GM18508 (cell line): ENCODE measurements at regions not wholly inside any gene's neighbourhood (a gene's known extent, or its start where the extent isn't known, plus 50 kb on each side); places are given as distances from the start of the nearest gene placed in this dataset.

Experiments
- ATAC-seq: cut with Tn5 transposase; IDR thresholded peaks from one replicate; pipeline ENCODE4 v1.9.1; 2021; ENCODE audit warnings: moderate number of reproducible peaks; ENCODE audit not compliant: insufficient read depth, unreplicated experiment

- no peak for ATAC-seq
Observed at GRCh38 chr9:1722404-1722803, 292.7 kb upstream of the SMARCA2 start.

GRCh38 chr9:1723522-1724015 is 291.6 kb upstream of the SMARCA2 start:
- ATAC-seq = no peak

DNA sequence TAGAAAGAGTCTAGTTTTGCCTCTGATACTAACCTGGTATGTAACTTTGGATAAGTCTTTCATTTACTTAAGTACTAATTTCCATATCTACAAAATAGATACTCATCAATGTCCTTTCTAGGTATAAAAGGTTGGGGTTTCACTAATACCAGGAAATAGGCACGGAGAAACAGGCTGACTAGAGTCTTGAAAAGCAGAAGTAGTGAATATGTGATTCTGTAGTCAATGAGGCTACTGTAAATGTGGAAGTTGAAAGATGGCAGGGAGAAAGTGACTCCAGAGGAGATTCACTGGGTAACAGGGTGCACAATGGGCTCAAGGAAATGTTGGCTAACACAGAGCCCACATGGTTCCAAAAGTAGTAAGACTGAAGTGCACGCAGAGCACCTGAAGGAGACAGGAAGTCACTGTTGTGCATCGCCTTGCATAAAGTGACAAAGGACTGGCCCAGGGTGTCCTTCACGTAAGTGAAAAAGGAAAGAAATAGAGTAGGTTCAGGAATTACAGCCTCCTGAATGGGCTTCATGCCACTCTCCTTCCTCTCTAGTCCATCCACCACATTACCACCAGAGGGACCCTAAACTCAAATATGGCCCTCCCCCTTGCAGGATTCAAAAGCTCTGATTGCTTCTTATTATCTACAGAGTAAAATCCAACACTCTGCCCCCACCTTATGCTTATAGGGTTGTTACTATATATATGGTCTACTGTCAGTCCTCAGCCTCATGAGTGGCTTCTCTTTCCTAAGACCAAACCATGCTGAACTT is 288.0 kb upstream of the SMARCA2 start:
- no peak for ATAC-seq

DNA sequence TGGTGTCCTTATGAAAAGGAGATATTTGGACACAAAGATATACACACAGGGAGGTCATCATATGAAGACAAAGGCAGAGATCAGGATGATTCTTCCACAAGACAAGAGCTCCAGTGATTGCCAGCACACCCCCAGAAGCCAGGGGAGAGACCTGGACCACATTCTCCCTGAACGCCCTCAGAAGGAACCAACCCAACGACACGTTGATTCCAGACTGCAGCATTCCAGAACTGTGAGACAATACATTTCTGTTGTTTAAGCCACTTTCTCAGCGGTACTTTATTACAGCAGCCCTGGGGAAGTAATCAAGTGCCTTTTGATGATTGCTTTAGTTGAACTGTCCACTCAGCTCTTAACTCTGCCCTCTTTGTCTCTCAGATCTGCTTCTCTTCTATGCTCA is 285.5 kb upstream of the SMARCA2 start:
- ATAC-seq = no peak

DNA sequence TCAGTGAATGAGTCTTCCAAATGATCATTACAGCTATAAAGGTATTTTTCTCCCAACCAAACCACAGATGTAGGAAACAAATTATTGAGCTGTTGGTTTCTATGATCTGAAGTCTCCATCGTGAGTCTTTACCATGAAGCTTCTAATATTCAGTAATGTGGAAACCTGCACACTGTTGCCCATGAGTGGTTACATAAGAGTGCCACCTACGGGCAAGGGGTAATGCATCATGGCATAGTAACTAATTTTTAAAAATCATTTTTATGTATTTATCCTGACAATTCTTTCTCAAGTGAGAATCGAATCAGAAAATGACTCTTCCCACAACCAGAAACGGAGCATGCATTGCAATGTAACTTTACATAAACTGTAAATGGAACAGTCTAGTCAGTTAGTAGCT is 282.5 kb upstream of the SMARCA2 start:
- no peak for ATAC-seq

DNA sequence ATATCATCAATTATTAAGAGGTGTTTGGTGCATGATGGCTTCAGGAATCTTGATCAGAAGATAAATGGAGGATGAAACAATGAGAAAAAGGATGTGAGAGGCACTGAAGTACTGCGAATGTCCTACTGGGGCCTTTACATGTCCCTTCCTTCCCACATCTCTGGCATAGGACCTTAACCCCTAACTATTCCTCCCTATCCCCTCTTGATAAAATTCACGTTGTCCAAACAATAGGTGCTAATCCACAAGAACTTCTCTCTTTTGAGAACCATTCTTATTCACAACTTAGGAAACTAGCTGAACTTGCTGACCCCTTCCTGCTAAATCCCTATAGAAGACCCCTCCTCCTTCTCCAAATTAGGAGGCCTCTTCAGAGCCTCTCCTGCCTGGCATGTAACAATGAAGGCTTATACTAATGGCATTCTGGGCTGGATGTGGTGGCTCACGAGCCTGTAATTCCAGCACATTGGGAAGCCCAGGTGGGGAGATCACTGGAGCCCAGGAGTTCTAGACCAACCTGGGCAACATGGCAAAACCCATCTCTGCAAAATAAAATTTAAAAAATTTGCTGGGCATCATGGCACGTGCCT is 276.5 kb upstream of the SMARCA2 start:
- ATAC-seq = no peak

DNA sequence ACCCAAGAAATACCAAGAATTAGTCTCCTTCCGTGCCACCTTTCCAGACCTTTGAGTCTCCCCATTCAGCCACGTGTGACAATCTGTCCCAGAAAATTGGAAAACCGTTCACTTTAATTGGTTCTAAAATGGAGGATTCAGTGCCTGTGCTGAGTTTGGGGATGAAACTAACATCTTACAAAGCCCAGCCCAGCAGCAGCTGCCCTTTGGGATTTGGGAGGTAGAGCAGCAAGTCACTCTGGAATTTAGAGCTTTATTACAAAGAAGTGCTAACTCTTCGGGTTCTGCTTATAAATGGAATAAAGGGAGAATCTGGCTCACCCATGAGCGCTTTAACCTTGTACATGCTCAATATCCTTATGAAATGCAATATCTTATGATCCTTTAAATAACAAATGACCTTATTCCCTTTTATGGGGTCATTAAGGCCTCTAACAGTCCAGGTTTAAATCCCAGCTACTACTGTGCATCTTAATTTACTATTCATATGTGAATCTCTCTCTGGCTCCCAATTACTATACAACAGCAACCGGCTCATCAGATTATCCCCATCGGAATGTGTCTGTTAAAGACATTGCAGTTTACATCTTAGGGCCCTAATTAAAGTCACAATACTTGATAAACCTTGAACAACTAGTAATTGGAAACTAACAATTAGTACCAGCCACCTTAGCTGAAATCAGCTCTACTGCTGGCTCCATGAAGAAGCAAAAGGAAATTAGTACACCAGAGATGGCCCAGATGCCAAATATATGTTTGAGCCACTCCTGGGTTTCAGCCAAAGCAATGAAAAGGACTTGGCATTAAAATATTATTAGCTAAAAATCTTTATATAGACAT is 271.8 kb upstream of the SMARCA2 start:
- no peak for ATAC-seq

- ATAC-seq = no peak
Observed at GRCh38 chr9:1745980-1746379, 269.2 kb upstream of the SMARCA2 start.

DNA sequence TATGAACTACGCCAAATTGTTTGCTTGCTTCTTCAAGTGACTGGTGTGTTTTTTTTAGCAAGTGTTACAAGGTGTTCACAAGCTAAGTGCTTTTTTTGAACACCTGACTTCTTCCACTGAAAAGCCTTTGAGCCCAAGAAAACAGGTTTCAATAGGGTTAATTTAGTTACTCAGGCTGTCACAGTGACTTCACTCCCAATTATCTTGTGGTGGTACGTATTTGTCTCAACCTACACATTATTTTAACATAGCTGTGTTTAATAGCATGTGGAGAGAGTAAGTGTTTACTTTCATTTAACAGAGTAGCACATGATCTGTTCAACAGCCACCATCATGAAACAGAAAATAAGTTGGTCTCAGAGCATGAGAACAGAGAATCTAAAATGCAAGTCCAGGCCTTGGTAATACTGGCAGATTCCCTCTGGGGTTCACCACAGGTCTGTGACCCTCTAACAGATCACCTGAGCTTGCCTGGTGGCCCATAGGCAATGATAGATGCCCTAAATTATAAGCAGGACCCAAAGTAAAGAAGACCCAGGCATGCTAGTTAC is 267.7 kb upstream of the SMARCA2 start:
- no peak for ATAC-seq

DNA sequence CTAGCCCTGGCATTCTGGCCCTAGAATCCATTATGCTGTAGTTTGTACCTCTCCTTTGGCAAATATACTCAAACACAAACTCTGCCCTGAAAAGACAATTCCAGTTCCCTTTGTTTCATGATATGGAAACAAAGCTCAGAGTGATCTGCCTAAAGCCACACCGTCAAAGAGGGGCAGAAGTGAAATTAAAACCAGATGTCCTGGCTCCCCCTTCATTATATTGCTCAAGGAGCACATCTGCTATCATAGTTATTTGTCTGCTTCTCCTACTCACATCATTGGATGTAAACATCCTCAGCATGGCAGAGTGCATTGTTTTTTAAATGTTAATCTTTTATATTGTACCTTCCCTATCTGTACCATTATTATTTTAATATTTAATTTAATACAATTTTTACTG is 266.7 kb upstream of the SMARCA2 start:
- no peak for ATAC-seq

DNA sequence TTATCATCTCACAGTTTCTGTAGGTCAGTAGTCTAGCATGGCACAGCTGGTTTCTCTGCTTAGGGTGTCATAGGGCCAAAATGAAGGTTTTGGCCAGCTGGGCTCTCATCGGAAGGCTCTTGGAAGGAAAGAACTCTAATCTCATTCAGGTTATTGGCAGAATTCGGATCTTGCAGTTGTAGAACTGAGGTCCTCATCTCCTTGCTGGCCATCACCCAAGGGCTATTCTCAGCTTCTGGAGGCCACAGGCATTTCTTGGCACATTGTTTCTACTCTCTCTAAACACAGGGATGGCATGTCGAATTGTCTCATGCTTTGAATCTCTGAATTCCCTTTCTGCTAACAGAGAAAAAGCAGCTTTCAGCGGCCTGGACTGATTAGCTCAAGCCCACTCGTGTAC is 258.0 kb upstream of the SMARCA2 start:
- no peak for ATAC-seq

- ATAC-seq = no peak
Observed at GRCh38 chr9:1759009-1759408, 256.1 kb upstream of the SMARCA2 start.

DNA sequence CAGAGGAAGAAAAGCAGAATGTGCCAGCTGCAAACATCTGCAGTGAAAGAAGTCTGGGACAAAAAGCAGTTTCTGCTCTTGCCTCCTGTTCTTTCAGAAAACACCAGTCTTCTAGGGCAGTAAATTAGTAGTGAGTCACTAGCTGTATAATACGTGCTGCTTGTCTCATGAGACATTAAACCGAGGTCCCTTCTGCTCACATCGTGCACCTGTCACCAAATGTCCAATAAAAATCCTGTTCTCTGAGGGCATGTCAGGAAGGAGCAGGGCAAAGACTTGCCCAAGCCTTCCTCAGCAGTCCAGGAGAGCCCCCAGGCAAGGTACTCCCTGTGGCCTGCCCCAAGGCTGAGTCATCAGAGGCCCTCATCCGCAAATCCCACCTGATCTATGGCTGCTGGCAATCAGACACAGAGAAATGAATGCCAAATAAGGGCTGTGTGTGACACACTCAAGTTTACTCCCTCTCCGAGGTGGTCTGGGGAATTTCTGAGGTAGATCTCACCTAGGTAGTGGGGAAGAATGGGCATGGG is 255.3 kb upstream of the SMARCA2 start:
- no peak for ATAC-seq

DNA sequence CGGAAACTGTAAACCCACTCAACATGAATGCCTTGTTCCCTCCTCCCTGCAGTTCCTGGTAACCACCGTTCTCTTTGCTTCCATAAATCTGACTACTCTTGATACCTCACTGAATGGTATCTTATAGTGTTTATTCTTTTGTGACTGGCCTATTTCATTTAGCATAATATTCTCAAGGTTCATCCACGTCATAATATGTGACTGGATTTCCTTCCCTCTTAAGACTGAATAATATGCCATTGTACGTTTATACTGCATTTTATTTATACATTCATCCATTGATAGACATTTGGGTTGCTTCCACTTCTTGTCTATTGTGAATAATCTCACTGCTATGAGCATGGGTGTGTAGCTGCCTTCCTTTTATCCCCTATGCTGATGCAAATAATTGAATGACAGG is 253.3 kb upstream of the SMARCA2 start:
- no peak for ATAC-seq

DNA sequence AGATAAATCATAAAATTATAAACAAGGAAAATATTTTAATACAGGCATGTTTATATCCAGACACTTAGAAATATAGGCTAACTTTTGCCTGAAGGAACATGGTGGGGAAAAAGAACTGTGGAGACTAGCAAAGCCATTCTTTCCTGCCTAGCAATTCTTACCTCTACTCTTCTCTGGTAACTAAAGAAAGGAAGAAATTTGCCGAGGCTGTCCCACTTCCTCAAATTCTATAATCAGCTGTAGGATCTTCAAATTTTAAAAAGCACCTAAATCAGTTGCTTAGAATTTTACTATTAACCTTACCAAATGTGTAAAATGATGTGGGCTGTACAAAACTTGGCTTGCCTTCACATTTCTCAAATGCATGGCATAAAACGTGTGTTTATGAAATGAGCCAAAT is 249.1 kb upstream of the SMARCA2 start:
- ATAC-seq = no peak

DNA sequence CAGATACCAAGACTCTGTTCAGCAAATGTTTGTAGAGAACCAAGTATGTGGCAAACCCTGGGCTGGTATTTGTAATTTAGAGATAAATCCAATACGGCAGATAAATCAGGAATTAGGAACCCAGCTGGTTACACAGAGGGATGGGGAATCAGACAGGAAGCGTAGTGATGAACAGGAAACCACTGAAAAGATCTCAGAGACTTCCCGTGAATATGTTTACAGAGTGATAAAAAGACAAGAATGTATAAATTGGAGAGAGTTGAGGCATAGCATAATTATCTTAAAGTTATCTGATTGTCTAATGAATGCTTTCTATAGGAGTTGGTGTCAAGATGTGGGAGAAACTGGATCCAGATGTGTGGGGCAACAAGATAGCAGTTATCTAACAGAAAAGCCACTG is 246.6 kb upstream of the SMARCA2 start:
- ATAC-seq = no peak

GRCh38 chr9:1771094-1771789 is 243.9 kb upstream of the SMARCA2 start:
- ATAC-seq = no peak

DNA sequence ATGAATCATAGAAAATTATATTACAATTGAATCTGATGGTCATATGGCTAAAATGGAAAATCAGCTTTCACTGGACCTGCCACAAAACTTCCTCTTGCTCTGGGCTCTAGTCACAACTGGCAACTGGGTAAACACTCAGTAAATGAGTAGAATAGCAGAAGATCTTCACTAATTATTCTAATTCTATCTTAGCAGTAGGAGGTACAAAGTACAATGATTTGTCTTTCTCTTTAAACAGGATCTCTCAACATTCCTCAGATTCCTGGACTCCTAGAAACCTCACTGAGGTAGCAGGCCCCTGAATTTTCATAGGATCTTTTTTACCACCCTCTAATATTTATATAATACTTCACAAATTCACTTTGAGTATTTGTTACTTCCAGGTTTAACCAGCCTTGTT is 239.9 kb upstream of the SMARCA2 start:
- no peak for ATAC-seq

DNA sequence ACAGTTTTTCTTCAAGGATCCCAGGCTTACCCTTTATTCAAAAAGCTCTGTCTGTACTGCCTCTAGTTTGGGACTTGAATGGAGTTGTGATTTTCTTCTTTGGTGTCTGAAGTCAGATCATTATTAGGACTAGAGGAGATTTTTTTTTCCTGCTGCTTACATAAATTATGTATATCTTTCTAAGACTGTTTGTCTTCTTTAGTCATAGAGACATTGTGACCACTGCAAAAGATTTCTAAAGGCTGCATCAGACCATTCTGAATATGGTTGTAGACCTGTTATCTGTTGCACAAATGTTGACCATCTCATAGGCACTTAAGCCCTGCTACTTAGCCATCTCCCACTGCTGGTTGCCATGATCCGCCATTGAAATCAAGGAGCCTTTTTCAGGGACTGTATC is 238.5 kb upstream of the SMARCA2 start:
- ATAC-seq = no peak

DNA sequence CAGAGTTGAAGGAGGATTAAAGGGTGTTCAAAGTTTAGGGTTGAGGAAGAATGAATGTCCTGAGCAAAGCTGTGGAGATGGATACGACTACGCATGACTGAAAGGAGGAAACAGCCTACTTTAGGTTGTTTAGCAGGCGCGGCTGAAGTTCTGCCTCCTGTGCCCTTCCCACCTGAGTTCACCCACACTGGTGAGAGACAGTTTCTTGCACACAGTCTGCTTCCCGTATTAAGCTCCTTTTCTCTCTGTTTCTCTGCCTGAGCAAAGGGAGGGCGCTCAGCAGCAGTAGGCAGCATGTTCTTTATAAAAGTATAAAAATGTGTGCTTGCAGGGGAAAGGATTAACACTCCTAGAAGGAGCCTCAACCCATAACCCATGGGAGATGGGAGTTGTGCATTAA is 224.0 kb upstream of the SMARCA2 start:
- ATAC-seq = no peak
